Esophagus muscularis mucosa (tissue), 4 donors: ENCODE measurements at regions not wholly inside any gene's neighbourhood (a gene's known extent, or its start where the extent isn't known, plus 50 kb on each side); places are given as distances from the start of the nearest gene placed in this dataset.

Experiments
- DNase-seq: peaks from one replicate; pipeline ENCODE4 v3.0.0-alpha.2; 2017; ENCODE audit errors: extremely low spot score
- H3K27ac ChIP-seq, 4 donors: fragments of 200-600 bp; sonication (generic); replicated peaks in 1 of 4; 1 replicate in 3 of 4; 2 replicates in 1 of 4; pipeline ENCODE4 v1.5.1; 2016 to 2019; ENCODE audit warnings: mild to moderate bottlenecking in 1 of 4
- H3K27me3 ChIP-seq, 4 donors: fragments of 200-600 bp; sonication (generic); one replicate each; pipeline versions ENCODE4 v1.5.1 to v1.6.0; 2016 to 2019
- H3K36me3 ChIP-seq, 4 donors: fragments of 200-600 bp; sonication (generic); one replicate each; pipeline ENCODE4 v1.5.1; 2016 to 2019
- H3K4me1 ChIP-seq, 4 donors: fragments of 200-600 bp; sonication (generic); one replicate each; pipeline ENCODE4 v1.5.1; 2016 to 2019
- H3K4me3 ChIP-seq, 4 donors: fragments of 200-600 bp; sonication (generic); 1 replicate in 2 of 4; 2 replicates in 2 of 4; pipeline ENCODE4 v1.5.1; 2016 to 2019; ENCODE audit warnings: mild to moderate bottlenecking in 4 of 4, moderate library complexity in 1 of 4
- H3K9me3 ChIP-seq, 4 donors: fragments of 200-600 bp; sonication (generic); 1 replicate in 3 of 4; 2 replicates in 1 of 4; pipeline ENCODE4 v1.5.1; 2016 to 2019
- CTCF ChIP-seq, 3 experiments: fragments of 200-600 bp in 2 of 3; fragments of 450-650 bp in 1 of 3; sonication (generic) in 2 of 3; IDR thresholded peaks; one replicate each; pipeline ENCODE4 v1.5.1; 2017 to 2019; ENCODE audit warnings: antibody characterized with exemption in 3 of 3, mild to moderate bottlenecking in 2 of 3, moderate library complexity in 1 of 3
- EP300 ChIP-seq: sonication (generic); formaldehyde crosslinking; IDR thresholded peaks from one replicate; pipeline ENCODE4 v1.6.1; 2017; ENCODE audit warnings: antibody characterized with exemption
- POLR2A ChIP-seq: fragments of 450-650 bp; IDR thresholded peaks from one replicate; pipeline ENCODE4 v1.6.1; 2017; ENCODE audit warnings: antibody characterized with exemption, moderate library complexity, mild to moderate bottlenecking, low read depth
- POLR2AphosphoS5 ChIP-seq, 2 donors: sonication (generic); formaldehyde crosslinking; IDR thresholded peaks; one replicate each; pipeline ENCODE4 v1.6.1; 2017; ENCODE audit warnings: antibody characterized with exemption in 2 of 2
- WGBS: methylation state at CpG from one replicate; pipeline ENCODE4 v1.1.5; 2018; 5-methylcytosine and 5-hydroxymethylcytosine counted together
- intact Hi-C: fragments of 100-400 bp; cut with DNase I; formaldehyde crosslinking; loops from one replicate; pipeline ENCODE4 v1.15.1; 2023

GRCh38 chr13:84774111-84774510 is 891.8 kb upstream of the SLITRK1 start:
- H3K4me1 ChIP-seq: no peaks in the 10 kb centered on the region
- no peak for DNase-seq
- H3K27ac ChIP-seq: no peak overlapping the region
- TF ChIP-seq CTCF (IDR thresholded peaks at IDR 0.05) (no peak), EP300 (no peak)
- no peaks in the 10 kb centered on the region for H3K36me3 ChIP-seq
- no peaks in the 10 kb centered on the region for H3K27me3 ChIP-seq
- no peaks in the 10 kb centered on the region for H3K9me3 ChIP-seq
- no peak overlapping the region for H3K4me3 ChIP-seq
- intact Hi-C loops: no loop called here
- WGBS: 61% methylated on average over 2 of the region's 2 CpGs

- Histone ChIP-seq H3K27me3 (no peaks in the 10 kb centered on the region), H3K9me3 (no peaks in the 10 kb centered on the region), H3K4me3 (no peak overlapping the region), H3K36me3 (no peaks in the 10 kb centered on the region), H3K4me1 (no peaks in the 10 kb centered on the region), H3K27ac (no peak overlapping the region)
- intact Hi-C loops: no loop called here
- 93% methylated on average over 1 of the region's 1 CpG for WGBS
- no peak for DNase-seq
- TF ChIP-seq EP300: no peak
- TF ChIP-seq POLR2A: no peak
- TF ChIP-seq CTCF (IDR thresholded peaks at IDR 0.05): no peak
- no peak for TF ChIP-seq POLR2AphosphoS5 (IDR thresholded peaks at IDR 0.05)
Measured at GRCh38 chr13:84760956-84761355, 878.7 kb upstream of the SLITRK1 start.

GRCh38 chr13:84749126-84749525 is 866.9 kb upstream of the SLITRK1 start:
- no peaks in the 10 kb centered on the region for H3K36me3 ChIP-seq
- no peaks in the 10 kb centered on the region for H3K9me3 ChIP-seq
- H3K4me1 ChIP-seq: no peaks in the 10 kb centered on the region
- no peak overlapping the region for H3K27ac ChIP-seq
- no peak overlapping the region for H3K4me3 ChIP-seq
- intact Hi-C loops: no loop called here
- 28% methylated on average over 1 of the region's 1 CpG for WGBS
- no peak for TF ChIP-seq EP300
- TF ChIP-seq POLR2AphosphoS5 (IDR thresholded peaks at IDR 0.05): no peak
- no peak for TF ChIP-seq CTCF (IDR thresholded peaks at IDR 0.05)
- no peak for TF ChIP-seq POLR2A
- H3K27me3 ChIP-seq: no peaks in the 10 kb centered on the region
- no peak for DNase-seq

- Histone ChIP-seq H3K4me1 (no peaks in the 10 kb centered on the region), H3K36me3 (no peaks in the 10 kb centered on the region), H3K9me3 (no peaks in the 10 kb centered on the region), H3K4me3 (no peak overlapping the region), H3K27me3 (no peaks in the 10 kb centered on the region), H3K27ac (no peak overlapping the region)
- TF ChIP-seq POLR2AphosphoS5 (IDR thresholded peaks at IDR 0.05) (no peak), EP300 (no peak), CTCF (IDR thresholded peaks at IDR 0.05) (no peak), POLR2A (no peak)
- DNase-seq: no peak
- intact Hi-C loops: no loop called here
- WGBS: 85% methylated on average over 5 of the region's 5 CpGs
Measured at GRCh38 chr13:84745051-84745551, 862.8 kb upstream of the SLITRK1 start.

- Histone ChIP-seq H3K27me3 (no peaks in the 10 kb centered on the region), H3K36me3 (no peaks in the 10 kb centered on the region), H3K9me3 (no peaks in the 10 kb centered on the region), H3K4me1 (no peaks in the 10 kb centered on the region), H3K4me3 (no peak overlapping the region), H3K27ac (no peak overlapping the region)
- TF ChIP-seq POLR2A (no peak), EP300 (no peak), POLR2AphosphoS5 (IDR thresholded peaks at IDR 0.05) (no peak), CTCF (IDR thresholded peaks at IDR 0.05) (no peak)
- 81% methylated on average over 1 of the region's 1 CpG for WGBS
- DNase-seq: no peak
- intact Hi-C loops: no loop called here
Measured at GRCh38 chr13:84744203-84744602, 861.9 kb upstream of the SLITRK1 start.
